Keratinocyte (primary cell): ENCODE measurements at regions not wholly inside any gene's neighbourhood (a gene's known extent, or its start where the extent isn't known, plus 50 kb on each side); places are given as distances from the start of the nearest gene placed in this dataset.

Experiments
- DNase-seq: peaks from one replicate; pipeline ENCODE4 v3.0.0-alpha.2; 2011; ENCODE audit warnings: low read depth, missing footprints, low spot score
- FAIRE-seq: peaks from 2 replicates; lab custom pipeline; 2011; peaks lifted over from hg19 to GRCh38; lab: Jason Lieb, UNC
- H2AFZ ChIP-seq: 2 replicates; pipeline ENCODE4 v1.6.0; 2012; ENCODE audit warnings: low read length, control low read depth, inconsistent platforms; ENCODE audit not compliant: control insufficient read depth
- H3K27ac ChIP-seq: 2 replicates; pipeline ENCODE4 v1.5.1; 2011; ENCODE audit warnings: low read length; ENCODE audit not compliant: control insufficient read depth, insufficient read depth
- H3K27me3 ChIP-seq: 3 replicates; pipeline ENCODE4 v1.6.0; 2011; ENCODE audit warnings: low read length; ENCODE audit not compliant: control insufficient read depth, insufficient read depth; ENCODE audit errors: extremely low read depth
- H3K36me3 ChIP-seq, 2 experiments: 2 replicates in 1 of 2; 3 replicates in 1 of 2; pipeline ENCODE4 v1.5.1; 2011; ENCODE audit warnings: low read length in 2 of 2, mild to moderate bottlenecking in 1 of 2; ENCODE audit not compliant: control insufficient read depth in 2 of 2, insufficient read depth in 2 of 2; ENCODE audit errors: extremely low read depth in 1 of 2
- H3K4me1 ChIP-seq: 3 replicates; pipeline ENCODE4 v1.5.1; 2011; ENCODE audit warnings: low read length; ENCODE audit not compliant: control insufficient read depth, insufficient read depth; ENCODE audit errors: extremely low read depth
- H3K4me2 ChIP-seq: 3 replicates; pipeline ENCODE4 v1.6.0; 2011; ENCODE audit warnings: low read depth, low read length; ENCODE audit not compliant: control insufficient read depth, insufficient read depth; ENCODE audit errors: extremely low read depth
- H3K4me3 ChIP-seq, 3 experiments: fragments of 200-600 bp in 1 of 3; sonication (generic) in 1 of 3; 2 replicates in 2 of 3; 3 replicates in 1 of 3; pipeline ENCODE4 v1.5.1; 2011 to 2016; ENCODE audit warnings: low read length in 3 of 3, mild to moderate bottlenecking in 3 of 3, control low read depth in 2 of 3, inconsistent platforms in 1 of 3, low read depth in 1 of 3, mixed read lengths in 1 of 3, mixed run types in 1 of 3, moderate library complexity in 1 of 3; ENCODE audit not compliant: control insufficient read depth in 2 of 3, insufficient read depth in 2 of 3; ENCODE audit errors: extremely low read depth in 1 of 3
- H3K79me2 ChIP-seq: 2 replicates; pipeline ENCODE4 v1.6.0; 2012; ENCODE audit warnings: low read length; ENCODE audit not compliant: control insufficient read depth, insufficient read depth
- H3K9ac ChIP-seq: 3 replicates; pipeline ENCODE4 v1.6.0; 2011; ENCODE audit warnings: low read length; ENCODE audit not compliant: control insufficient read depth, insufficient read depth; ENCODE audit errors: extremely low read depth
- H3K9me1 ChIP-seq: 3 replicates; pipeline ENCODE4 v1.6.0; 2011; ENCODE audit warnings: low read length; ENCODE audit not compliant: control insufficient read depth, insufficient read depth; ENCODE audit errors: extremely low read depth
- H3K9me3 ChIP-seq: 2 replicates; pipeline ENCODE4 v1.5.1; 2012; ENCODE audit warnings: low read depth, low read length; ENCODE audit not compliant: control insufficient read depth
- H4K20me1 ChIP-seq: 3 replicates; pipeline ENCODE4 v1.6.0; 2011; ENCODE audit warnings: low read length; ENCODE audit not compliant: control insufficient read depth, insufficient read depth; ENCODE audit errors: extremely low read depth
- CTCF ChIP-seq, 3 experiments: IDR thresholded peaks in 1 of 3; conservative IDR thresholded peaks in 1 of 3; optimal IDR thresholded peaks in 1 of 3; 2 replicates in 2 of 3; 3 replicates in 1 of 3; pipeline versions ENCODE3 to v1.5.1; 2011; ENCODE audit warnings: low read length in 3 of 3, mild to moderate bottlenecking in 3 of 3, moderate library complexity in 2 of 3, control low read depth in 1 of 3, inconsistent platforms in 1 of 3; ENCODE audit not compliant: insufficient read depth in 2 of 3; ENCODE audit errors: extremely low read depth in 1 of 3
- EZH2 ChIP-seq: IDR thresholded peaks from one replicate; pipeline ENCODE4 v1.6.1; 2012; ENCODE audit warnings: inconsistent platforms, mild to moderate bottlenecking, low read length, moderate library complexity
- dilution Hi-C: fragments of 300-500 bp; cut with MboI; formaldehyde crosslinking; loops from one replicate; pipeline ENCODE4 v1.7.0; 2020; ENCODE audit warnings: low sequenced_read_pairs; ENCODE audit not compliant: extremely low pct_ligation_motif_present

GRCh38 chr3:5917932-5918331, 730.4 kb downstream of the EDEM1 start:
- Histone ChIP-seq H3K4me3 (no peak overlapping the region), H3K9me1 (no peaks in the 10 kb centered on the region), H3K9me3 (no peaks in the 10 kb centered on the region), H3K9ac (no peak overlapping the region), H3K4me1 (no peaks in the 10 kb centered on the region), H4K20me1 (no peaks in the 10 kb centered on the region), H3K36me3 (no peaks in the 10 kb centered on the region), H3K79me2 (no peaks in the 10 kb centered on the region), H3K4me2 (no peak overlapping the region), H3K27me3 (no peaks in the 10 kb centered on the region), H3K27ac (no peak overlapping the region), H2AFZ (no peak overlapping the region)
- no peak for DNase-seq
- FAIRE-seq, result no peak
- no peak for TF ChIP-seq EZH2
- TF ChIP-seq CTCF (optimal IDR thresholded peaks at IDR 0.05 in 1 of 3, IDR thresholded peaks at IDR 0.05 in 1 of 3, conservative IDR thresholded peaks at IDR 0.05 in 1 of 3; ENCODE audit: extremely low read depth in 1 of 3, insufficient read depth in 2 of 3, low read length in 3 of 3), result no peak
- dilution Hi-C loops, result no loop called here

- Histone ChIP-seq H2AFZ (no peak overlapping the region), H3K4me3 (no peak overlapping the region), H3K9me1 (no peaks in the 10 kb centered on the region), H3K79me2 (no peaks in the 10 kb centered on the region), H3K9me3 (no peaks in the 10 kb centered on the region), H3K36me3 (no peaks in the 10 kb centered on the region), H3K27ac (no peak overlapping the region), H3K4me1 (no peaks in the 10 kb centered on the region), H3K4me2 (no peak overlapping the region), H3K27me3 (no peaks in the 10 kb centered on the region), H4K20me1 (no peaks in the 10 kb centered on the region), H3K9ac (no peak overlapping the region)
- DNase-seq (no peak), FAIRE-seq (no peak)
- dilution Hi-C loops, result no loop called here
- TF ChIP-seq CTCF (optimal IDR thresholded peaks at IDR 0.05 in 1 of 3, IDR thresholded peaks at IDR 0.05 in 1 of 3, conservative IDR thresholded peaks at IDR 0.05 in 1 of 3; ENCODE audit: extremely low read depth in 1 of 3, insufficient read depth in 2 of 3, low read length in 3 of 3), result no peak
- no peak for TF ChIP-seq EZH2
Measured at GRCh38 chr3:5918626-5919025, 731.1 kb downstream of the EDEM1 start.
